ENCODE measurements at regions not wholly inside any gene's neighbourhood (a gene's known extent, or its start where the extent isn't known, plus 50 kb on each side); places are given as distances from the start of the nearest gene placed in this dataset.

DNA sequence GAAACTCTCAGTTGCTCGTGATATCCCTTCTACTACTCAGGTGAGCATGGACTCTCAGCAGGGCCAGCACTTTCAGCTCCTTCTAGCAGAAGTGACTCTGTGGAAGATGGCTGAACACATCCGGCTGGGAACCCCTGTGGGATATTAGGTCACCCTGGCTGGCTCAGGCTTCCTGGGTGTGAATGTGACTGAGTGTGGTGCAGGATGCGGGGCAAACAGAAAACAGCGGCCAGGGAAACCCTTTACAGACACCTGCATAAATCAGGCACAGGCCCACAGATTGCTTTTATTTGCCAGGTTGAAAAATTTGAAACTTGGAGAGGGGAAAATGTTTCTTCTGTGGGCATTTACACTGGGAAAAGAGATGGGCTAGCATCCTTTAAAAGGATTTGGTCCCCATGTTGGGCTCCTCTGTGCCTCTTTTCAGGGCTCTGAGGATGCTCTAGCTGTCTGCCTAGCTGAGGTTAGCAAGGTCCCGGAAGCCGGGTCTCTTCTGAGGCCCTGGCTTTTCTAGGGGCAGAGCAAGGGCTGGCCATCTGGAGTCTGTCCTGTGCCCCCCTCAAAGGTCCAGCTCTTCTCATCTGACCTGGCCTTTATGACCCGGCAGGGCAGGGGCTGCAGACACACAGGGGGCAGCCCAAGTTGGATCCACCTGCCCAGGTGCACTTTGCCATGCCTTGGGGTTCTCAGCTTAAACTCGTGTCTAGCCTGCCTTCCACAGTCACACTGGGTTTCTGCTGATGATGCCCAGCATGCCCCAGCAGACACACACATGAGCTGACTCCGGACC lies 243.0 kb downstream of the SIPA1L2 start:
- no peak overlapping the region for H3K27ac Mint-ChIP-seq
- no peak for ATAC-seq

DNA sequence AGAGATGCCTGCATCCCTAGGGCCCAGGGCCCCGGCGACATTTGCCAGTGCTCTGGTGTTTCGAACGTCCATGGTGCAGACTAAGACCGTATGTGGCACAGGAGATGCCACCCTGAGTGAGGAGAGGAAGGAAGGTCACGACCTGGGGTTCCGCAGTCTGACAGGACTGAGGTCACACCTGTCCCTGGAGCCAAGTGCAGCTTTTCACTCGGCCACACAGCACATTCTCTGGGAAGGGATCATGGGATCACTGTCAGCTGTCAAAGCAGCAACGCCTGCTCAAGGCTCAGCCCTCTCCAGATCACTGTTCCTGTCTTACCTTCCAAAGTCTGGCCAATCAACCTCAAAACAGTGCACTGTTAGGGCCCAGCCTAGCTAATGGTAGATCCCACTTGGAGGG lies 243.6 kb downstream of the SIPA1L2 start:
- no peaks in the 10 kb centered on the region for H3K36me3 Mint-ChIP-seq
- no peaks in the 10 kb centered on the region for H3K9me3 Mint-ChIP-seq (ENCODE audit: low read depth)

More for the DNA sequence above, 243.0 kb downstream of the SIPA1L2 start:
- no peaks in the 10 kb centered on the region for H3K4me1 Mint-ChIP-seq
- DNase-seq = no peak
- H3K4me3 Mint-ChIP-seq = no peak overlapping the region
- CTCF ChIA-PET = no interaction called here
- H3K36me3 Mint-ChIP-seq = no peaks in the 10 kb centered on the region
- H3K9me3 Mint-ChIP-seq (ENCODE audit: low read depth) = no peaks in the 10 kb centered on the region
- H3K27me3 Mint-ChIP-seq = no peaks in the 10 kb centered on the region

DNA sequence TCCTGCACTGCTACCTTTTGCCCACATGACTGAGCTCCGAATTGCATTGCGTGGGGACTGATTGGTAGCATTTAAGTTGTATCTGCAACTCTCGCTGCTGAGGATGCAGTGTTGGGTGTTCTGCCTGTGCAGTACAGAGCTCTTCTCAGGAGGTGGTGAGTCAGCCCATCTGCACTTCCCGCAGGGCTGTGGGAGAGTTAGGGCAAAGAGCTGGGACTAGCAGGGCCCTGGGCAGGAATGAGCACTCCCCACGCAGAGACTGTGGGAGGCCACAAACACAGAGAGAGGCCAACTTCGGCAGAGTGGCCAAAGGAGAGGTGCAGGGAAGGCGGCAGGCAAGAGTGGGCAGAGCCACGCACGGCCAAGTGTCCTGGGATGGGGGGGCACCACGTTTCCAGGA lies 244.7 kb downstream of the SIPA1L2 start:
- Mint-ChIP-seq H3K4me1 (no peaks in the 10 kb centered on the region), H3K36me3 (no peaks in the 10 kb centered on the region), H3K4me3 (no peak overlapping the region), H3K9me3 (ENCODE audit: low read depth) (no peaks in the 10 kb centered on the region), H3K27me3 (no peaks in the 10 kb centered on the region), H3K27ac (no peak overlapping the region)
- ATAC-seq = no peak
- no peak for DNase-seq
- CTCF ChIA-PET = no interaction called here

More for the DNA sequence above, 243.6 kb downstream of the SIPA1L2 start:
- ATAC-seq = no peak
- Mint-ChIP-seq H3K4me3 (no peak overlapping the region), H3K27me3 (no peaks in the 10 kb centered on the region), H3K27ac (no peak overlapping the region), H3K4me1 (no peaks in the 10 kb centered on the region)
- CTCF ChIA-PET = no interaction called here
- DNase-seq = no peak

DNA sequence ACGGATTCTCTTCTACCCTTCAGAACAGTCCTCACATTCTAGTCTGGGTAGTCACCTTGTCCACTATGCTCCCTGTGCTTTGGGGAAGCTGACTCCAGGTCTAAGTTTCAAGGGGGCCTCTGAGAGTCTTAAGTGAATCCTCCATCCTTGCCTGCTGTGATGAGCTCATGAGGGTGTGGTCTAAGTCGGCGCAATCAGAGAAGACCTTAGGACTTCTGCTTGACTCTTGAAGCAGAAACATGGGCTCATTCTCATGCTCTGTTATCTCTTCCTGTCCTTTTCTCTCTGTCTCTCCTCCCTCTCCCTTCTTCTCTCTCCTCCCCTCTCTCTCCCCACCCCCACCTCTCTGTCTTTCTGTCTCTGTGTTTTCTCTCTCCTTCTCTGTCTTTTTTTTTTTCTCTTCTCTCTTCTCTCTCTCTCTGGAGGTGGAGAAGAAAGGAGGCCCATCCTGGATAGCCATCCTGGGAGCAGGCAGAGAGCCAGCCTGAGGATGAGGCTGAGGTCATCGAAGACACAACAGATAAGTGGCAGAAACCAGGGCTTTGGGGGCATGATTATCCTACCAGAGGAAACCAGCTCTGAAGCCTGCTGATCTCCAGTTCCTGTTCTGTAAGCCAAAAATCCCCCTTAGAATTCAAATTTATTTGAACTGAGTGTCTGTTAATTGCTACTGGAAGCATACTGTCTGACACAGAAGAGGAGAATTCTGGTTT lies 245.6 kb downstream of the SIPA1L2 start:
- CTCF ChIA-PET = no interaction called here
- Mint-ChIP-seq H3K9me3 (ENCODE audit: low read depth) (no peaks in the 10 kb centered on the region), H3K27me3 (no peaks in the 10 kb centered on the region), H3K4me3 (no peak overlapping the region), H3K27ac (no peak overlapping the region), H3K36me3 (no peaks in the 10 kb centered on the region), H3K4me1 (no peaks in the 10 kb centered on the region)
- no peak for ATAC-seq
- DNase-seq = no peak

DNA sequence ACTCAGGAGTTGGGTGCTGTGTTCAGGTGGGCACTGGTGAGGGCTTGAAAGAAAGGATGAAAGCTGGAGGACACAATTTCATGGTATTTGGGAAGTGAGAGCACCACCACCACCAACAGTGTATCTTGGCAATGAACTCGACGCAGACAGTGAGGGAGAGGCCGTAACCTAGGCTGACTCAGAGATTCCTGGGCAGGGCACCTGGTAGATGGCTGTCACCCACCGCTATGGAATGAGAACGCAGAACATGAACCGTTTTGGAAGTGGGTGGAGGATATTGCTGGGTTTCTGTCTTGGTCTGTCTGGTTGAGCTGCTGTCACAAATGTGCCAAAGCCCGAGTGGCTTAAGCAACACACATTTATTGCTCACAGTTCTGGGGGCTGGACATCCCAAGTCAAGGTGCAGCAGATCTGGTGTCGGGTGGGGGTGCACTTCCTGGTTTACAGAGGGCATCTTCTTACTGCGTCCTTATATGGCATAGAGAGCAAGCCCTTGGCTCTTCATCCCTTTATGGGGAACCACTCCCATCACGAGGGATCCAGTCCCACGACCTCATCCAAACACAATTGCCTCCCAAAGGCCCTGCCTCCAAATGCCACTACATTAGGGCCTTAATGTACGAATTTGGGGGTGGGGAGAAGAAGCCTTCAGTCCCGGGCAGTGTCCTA lies 246.3 kb downstream of the SIPA1L2 start:
- no peaks in the 10 kb centered on the region for H3K27me3 Mint-ChIP-seq
- CTCF ChIA-PET = no interaction called here
- DNase-seq = no peak
- H3K27ac Mint-ChIP-seq = no peak overlapping the region
- no peak overlapping the region for H3K4me3 Mint-ChIP-seq
- H3K36me3 Mint-ChIP-seq = no peaks in the 10 kb centered on the region
- H3K9me3 Mint-ChIP-seq (ENCODE audit: low read depth) = no peaks in the 10 kb centered on the region
- H3K4me1 Mint-ChIP-seq = no peaks in the 10 kb centered on the region
- no peak for ATAC-seq

DNA sequence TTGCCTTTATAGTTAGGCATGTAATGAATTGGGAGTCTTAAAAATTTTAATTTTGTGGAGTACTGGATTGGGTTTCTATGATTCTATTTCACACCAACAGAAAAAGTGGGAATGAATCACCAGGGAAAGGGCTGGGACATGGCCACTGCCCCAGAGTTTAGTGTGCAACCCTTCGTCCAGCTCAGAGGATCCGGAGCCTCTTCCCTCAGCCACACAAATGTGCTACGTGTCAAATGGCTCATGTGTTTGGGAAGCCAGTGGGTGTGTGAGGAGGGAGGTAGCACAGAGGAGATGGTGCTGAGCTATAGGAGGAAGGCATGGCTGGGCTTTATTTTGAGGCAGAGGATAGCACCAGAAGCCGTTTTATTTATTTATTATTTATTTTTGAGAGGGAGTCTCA lies 247.3 kb downstream of the SIPA1L2 start:
- Mint-ChIP-seq H3K4me1 (no peaks in the 10 kb centered on the region), H3K4me3 (no peak overlapping the region), H3K27ac (no peak overlapping the region), H3K36me3 (no peaks in the 10 kb centered on the region), H3K9me3 (ENCODE audit: low read depth) (no peaks in the 10 kb centered on the region), H3K27me3 (no peaks in the 10 kb centered on the region)
- CTCF ChIA-PET = interaction anchor here (0.7 kb wide), 1 partner anchor 284 kb away, joined by 4 read pairs; no protein-coding TSS in a partner anchor
- no peak for DNase-seq
- ATAC-seq = no peak

DNA sequence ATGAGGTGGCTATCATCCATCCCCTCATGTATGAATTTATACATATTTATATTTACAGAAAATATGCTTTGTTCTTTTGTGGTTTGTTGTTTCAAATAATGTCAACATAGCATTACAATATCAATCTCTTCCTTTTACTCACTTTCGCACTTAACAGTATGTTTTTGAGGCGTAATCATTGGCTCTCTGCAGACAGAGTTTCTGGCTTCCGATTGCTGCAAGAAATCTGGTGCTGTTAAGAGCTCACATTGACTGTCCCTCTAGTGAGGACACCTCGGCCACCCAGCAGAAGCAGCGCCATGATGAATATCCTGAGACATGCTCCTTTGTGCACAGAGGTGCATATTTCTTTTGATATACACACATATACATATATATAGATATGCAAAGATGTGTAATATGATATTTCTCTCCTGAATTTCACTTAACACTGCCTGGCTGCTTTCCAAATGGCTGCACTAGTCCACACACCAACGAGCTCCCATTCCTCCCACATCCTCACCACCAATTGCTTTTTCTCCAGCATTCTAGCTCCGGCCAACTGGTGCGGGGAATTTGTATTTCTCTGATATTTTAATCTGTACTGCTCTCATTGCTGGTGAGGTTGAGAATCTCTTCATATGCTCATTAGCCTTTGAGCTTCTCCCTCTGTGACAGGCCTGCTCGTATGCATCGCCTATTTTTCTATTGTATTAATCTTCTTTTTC lies 248.4 kb downstream of the SIPA1L2 start:
- DNase-seq (no peak), ATAC-seq (no peak)
- Mint-ChIP-seq H3K4me1 (no peaks in the 10 kb centered on the region), H3K27me3 (no peaks in the 10 kb centered on the region), H3K36me3 (no peaks in the 10 kb centered on the region), H3K4me3 (no peak overlapping the region), H3K9me3 (ENCODE audit: low read depth) (no peaks in the 10 kb centered on the region), H3K27ac (no peak overlapping the region)
- CTCF ChIA-PET = no interaction called here

DNA sequence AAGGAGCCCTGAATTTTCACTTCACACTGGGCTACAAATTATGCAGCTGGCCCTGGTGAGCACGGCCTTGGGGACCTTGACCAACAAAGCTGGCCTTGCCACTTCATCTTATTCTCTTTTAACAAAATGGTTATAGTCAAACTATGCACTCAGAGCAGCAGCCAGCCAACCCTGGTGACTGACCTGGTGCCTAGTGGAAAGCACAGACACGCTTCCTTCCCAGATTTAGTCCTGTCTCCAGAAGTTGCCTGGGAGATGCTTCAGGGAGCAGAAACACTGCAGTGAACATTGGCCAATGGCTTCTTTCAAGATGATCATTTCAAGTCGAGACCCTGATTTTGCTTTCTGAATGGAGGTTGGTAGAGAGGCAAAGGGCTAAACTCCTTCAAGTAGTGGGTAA lies 249.3 kb downstream of the SIPA1L2 start:
- Mint-ChIP-seq H3K27me3 (no peaks in the 10 kb centered on the region), H3K9me3 (ENCODE audit: low read depth) (no peaks in the 10 kb centered on the region), H3K4me1 (no peaks in the 10 kb centered on the region), H3K27ac (no peak overlapping the region), H3K4me3 (no peak overlapping the region), H3K36me3 (no peaks in the 10 kb centered on the region)
- no peak for ATAC-seq
- CTCF ChIA-PET = no interaction called here
- DNase-seq = no peak

DNA sequence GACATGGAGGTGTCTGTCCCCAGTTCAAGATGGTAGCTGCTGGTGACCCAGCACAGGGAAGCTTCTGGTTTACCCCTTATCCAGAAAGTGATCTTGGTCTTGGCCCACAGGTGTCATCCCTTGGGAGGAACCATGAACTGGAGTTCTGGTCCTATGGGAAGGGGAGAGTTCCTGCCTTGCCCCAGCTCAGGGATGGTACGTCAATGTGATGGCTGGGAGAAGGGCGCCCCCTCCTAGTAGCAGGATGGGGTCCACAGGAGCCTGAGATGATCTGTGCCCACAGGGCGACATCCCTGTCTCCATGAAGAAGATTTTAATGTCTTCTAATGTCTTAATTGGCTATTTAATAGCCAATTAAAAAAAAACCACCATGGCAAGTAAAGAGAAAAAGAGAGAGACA lies 249.8 kb downstream of the SIPA1L2 start:
- ATAC-seq (no peak), DNase-seq (no peak)
- H3K9me3 Mint-ChIP-seq (ENCODE audit: low read depth) = no peaks in the 10 kb centered on the region
- H3K27ac Mint-ChIP-seq = no peak overlapping the region
- H3K4me1 Mint-ChIP-seq = no peaks in the 10 kb centered on the region
- CTCF ChIA-PET = no interaction called here
- H3K27me3 Mint-ChIP-seq = no peaks in the 10 kb centered on the region
- H3K4me3 Mint-ChIP-seq = no peak overlapping the region
- no peaks in the 10 kb centered on the region for H3K36me3 Mint-ChIP-seq

DNA sequence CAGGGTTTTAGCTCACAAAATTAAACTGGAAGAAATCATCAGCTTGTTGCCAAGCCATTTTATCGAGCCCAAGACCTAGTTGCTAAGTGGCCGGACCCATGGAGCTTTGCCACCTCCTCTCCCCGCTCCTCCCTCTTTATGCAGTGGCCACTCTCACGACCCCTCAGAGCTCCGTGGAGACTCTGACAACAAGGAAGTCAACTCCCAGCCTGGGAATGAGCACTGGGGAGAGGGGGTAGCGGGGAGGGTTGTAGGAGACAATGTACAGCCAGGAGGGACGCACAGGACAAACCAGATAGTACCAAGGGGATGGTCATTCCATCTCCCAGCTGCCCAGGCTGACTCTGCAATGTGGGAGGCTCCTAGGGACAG lies 250.9 kb downstream of the SIPA1L2 start:
- peaks cover 3% of the 10 kb centered on the region for H3K27me3 Mint-ChIP-seq

DNA sequence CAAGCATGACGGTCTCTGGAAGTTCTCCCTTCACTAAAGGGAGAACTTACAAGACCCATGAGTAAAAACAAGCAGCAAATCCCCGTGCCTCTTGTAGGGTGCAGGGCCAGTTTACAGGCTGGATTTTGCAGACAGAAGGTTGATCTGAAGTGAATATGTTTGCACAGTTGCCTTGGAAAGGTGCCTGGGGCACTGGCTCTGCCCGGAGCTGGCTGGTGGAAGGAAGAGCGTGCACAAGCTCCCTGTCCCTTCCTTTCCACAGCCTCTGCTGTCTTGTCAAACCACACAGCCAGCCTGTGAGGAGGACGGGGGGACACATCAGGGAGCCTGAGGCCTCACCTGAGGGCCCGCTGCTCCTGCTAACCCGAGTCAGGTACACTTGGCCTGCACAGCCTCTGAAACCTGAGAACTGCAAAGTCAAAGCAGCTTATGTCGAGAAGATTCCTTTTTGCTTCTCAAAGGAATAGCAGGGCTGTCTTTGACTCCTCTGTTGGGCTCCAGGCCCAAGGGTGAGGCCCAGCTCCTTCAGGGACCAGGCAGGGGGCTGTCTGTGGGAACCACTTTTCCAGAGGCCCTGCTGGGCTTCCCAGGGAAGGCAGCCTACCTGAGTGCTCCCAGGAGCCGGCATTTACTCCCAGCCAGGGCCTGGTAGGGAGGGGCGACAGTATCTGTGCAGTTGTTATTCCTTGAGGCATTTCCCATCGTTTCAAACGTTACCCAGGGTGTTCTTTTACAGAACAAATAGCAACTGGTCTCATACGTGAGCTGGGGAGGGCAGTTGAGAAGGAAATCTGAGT lies 251.5 kb downstream of the SIPA1L2 start:
- Mint-ChIP-seq H3K4me1 (no peaks in the 10 kb centered on the region), H3K27ac (no peak overlapping the region), H3K4me3 (no peak overlapping the region), H3K9me3 (ENCODE audit: low read depth) (no peaks in the 10 kb centered on the region), H3K36me3 (no peaks in the 10 kb centered on the region), H3K27me3 (peaks cover 3% of the 10 kb centered on the region)
- ATAC-seq = no peak
- no peak for DNase-seq
- CTCF ChIA-PET = no interaction called here

More for the DNA sequence above, 250.9 kb downstream of the SIPA1L2 start:
- Mint-ChIP-seq H3K9me3 (ENCODE audit: low read depth) (no peaks in the 10 kb centered on the region), H3K36me3 (no peaks in the 10 kb centered on the region), H3K27ac (no peak overlapping the region), H3K4me3 (no peak overlapping the region), H3K4me1 (no peaks in the 10 kb centered on the region)
- CTCF ChIA-PET = no interaction called here
- DNase-seq (no peak), ATAC-seq (no peak)

DNA sequence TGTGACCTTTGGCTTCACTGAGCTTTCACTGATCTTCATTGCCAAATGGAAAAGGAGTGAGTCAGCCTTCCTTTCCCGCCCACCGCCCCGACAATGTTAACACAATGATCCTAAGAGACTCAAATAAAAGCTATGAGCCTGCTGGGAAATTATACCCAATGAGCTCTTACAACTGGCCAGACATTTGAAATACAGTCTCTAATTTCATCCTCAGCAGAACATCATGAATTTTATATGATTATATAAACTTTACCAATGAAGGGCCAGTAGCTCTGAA lies 252.5 kb downstream of the SIPA1L2 start:
- peaks cover 3% of the 10 kb centered on the region for H3K27me3 Mint-ChIP-seq
- H3K36me3 Mint-ChIP-seq = no peaks in the 10 kb centered on the region
- no peak for DNase-seq
- no peaks in the 10 kb centered on the region for H3K4me1 Mint-ChIP-seq
- no peak for ATAC-seq
- H3K4me3 Mint-ChIP-seq = no peak overlapping the region
- no peaks in the 10 kb centered on the region for H3K9me3 Mint-ChIP-seq (ENCODE audit: low read depth)
- no peak overlapping the region for H3K27ac Mint-ChIP-seq
- CTCF ChIA-PET = no interaction called here
